ENCODE measurements at regions not wholly inside any gene's neighbourhood (a gene's known extent, or its start where the extent isn't known, plus 50 kb on each side); places are given as distances from the start of the nearest gene placed in this dataset.

GRCh38 chr15:29631076-29632070 lies 190.9 kb downstream of the TJP1 start:
- H3K27me3 ChIP-seq, result no peaks in the 10 kb centered on the region
- intact Hi-C loops (cut with DNase I), result no loop called here

GRCh38 chr15:29624271-29624670 lies 198.0 kb downstream of the TJP1 start:
- DNase-seq (ENCODE audit: extremely low spot score in 2 of 2), result no peak
- no peaks in the 10 kb centered on the region for H3K36me3 ChIP-seq
- H3K4me3 ChIP-seq, result no peak overlapping the region
- intact Hi-C loops (cut with DNase I), result no loop called here
- H3K9me3 ChIP-seq, result no peaks in the 10 kb centered on the region
- H3K27me3 ChIP-seq, result no peaks in the 10 kb centered on the region
- TF ChIP-seq POLR2A (IDR thresholded peaks at IDR 0.05), result no peak
- H3K27ac ChIP-seq, result no peak overlapping the region
- H3K4me1 ChIP-seq, result no peaks in the 10 kb centered on the region

More at GRCh38 chr15:29631076-29632070, 190.9 kb downstream of the TJP1 start:
- TF ChIP-seq POLR2AphosphoS5 (IDR thresholded peaks at IDR 0.05; ENCODE audit: insufficient read depth in 1 of 2, low read depth in 1 of 2), result no peak
- no peak for TF ChIP-seq CTCF (IDR thresholded peaks at IDR 0.05)
- TF ChIP-seq POLR2A (IDR thresholded peaks at IDR 0.05), result no peak
- Histone ChIP-seq H3K27ac (no peak overlapping the region), H3K36me3 (no peaks in the 10 kb centered on the region), H3K4me3 (no peak overlapping the region), H3K9me3 (no peaks in the 10 kb centered on the region), H3K4me1 (no peaks in the 10 kb centered on the region)
- DNase-seq (ENCODE audit: extremely low spot score in 2 of 2), result peak; percentile 74

GRCh38 chr15:29623116-29623639 lies 199.1 kb downstream of the TJP1 start:
- no peak for TF ChIP-seq POLR2AphosphoS5 (IDR thresholded peaks at IDR 0.05; ENCODE audit: insufficient read depth in 1 of 2, low read depth in 1 of 2)
- no peak for TF ChIP-seq POLR2A (IDR thresholded peaks at IDR 0.05)
- TF ChIP-seq CTCF (IDR thresholded peaks at IDR 0.05), result no peak
- Histone ChIP-seq H3K27me3 (no peaks in the 10 kb centered on the region), H3K36me3 (no peaks in the 10 kb centered on the region), H3K4me3 (no peak overlapping the region), H3K27ac (no peak overlapping the region), H3K9me3 (no peaks in the 10 kb centered on the region), H3K4me1 (no peaks in the 10 kb centered on the region)
- no peak for DNase-seq (ENCODE audit: extremely low spot score in 2 of 2)
- intact Hi-C loops (cut with DNase I), result no loop called here

GRCh38 chr15:29622637-29623036 lies 199.6 kb downstream of the TJP1 start:
- Histone ChIP-seq H3K4me3 (no peak overlapping the region), H3K4me1 (no peaks in the 10 kb centered on the region), H3K9me3 (no peaks in the 10 kb centered on the region), H3K36me3 (no peaks in the 10 kb centered on the region), H3K27ac (no peak overlapping the region), H3K27me3 (no peaks in the 10 kb centered on the region)
- intact Hi-C loops (cut with DNase I), result no loop called here
- DNase-seq (ENCODE audit: extremely low spot score in 2 of 2), result no peak
- TF ChIP-seq CTCF (IDR thresholded peaks at IDR 0.05), result no peak

GRCh38 chr15:29621616-29622015 lies 200.7 kb downstream of the TJP1 start:
- no peak for DNase-seq (ENCODE audit: extremely low spot score in 2 of 2)
- H3K4me1 ChIP-seq, result no peaks in the 10 kb centered on the region
- no peaks in the 10 kb centered on the region for H3K36me3 ChIP-seq
- no peak overlapping the region for H3K4me3 ChIP-seq
- H3K27ac ChIP-seq, result no peak overlapping the region
- TF ChIP-seq POLR2AphosphoS5 (IDR thresholded peaks at IDR 0.05; ENCODE audit: insufficient read depth in 1 of 2, low read depth in 1 of 2) (no peak), CTCF (IDR thresholded peaks at IDR 0.05) (no peak), POLR2A (IDR thresholded peaks at IDR 0.05) (no peak)
- intact Hi-C loops (cut with DNase I), result no loop called here
- H3K9me3 ChIP-seq, result no peaks in the 10 kb centered on the region
- H3K27me3 ChIP-seq, result no peaks in the 10 kb centered on the region

Measured in vagina (tissue), 2 donors.